ENCODE measurements at regions not wholly inside any gene's neighbourhood (a gene's known extent, or its start where the extent isn't known, plus 50 kb on each side); places are given as distances from the start of the nearest gene placed in this dataset.

DNA sequence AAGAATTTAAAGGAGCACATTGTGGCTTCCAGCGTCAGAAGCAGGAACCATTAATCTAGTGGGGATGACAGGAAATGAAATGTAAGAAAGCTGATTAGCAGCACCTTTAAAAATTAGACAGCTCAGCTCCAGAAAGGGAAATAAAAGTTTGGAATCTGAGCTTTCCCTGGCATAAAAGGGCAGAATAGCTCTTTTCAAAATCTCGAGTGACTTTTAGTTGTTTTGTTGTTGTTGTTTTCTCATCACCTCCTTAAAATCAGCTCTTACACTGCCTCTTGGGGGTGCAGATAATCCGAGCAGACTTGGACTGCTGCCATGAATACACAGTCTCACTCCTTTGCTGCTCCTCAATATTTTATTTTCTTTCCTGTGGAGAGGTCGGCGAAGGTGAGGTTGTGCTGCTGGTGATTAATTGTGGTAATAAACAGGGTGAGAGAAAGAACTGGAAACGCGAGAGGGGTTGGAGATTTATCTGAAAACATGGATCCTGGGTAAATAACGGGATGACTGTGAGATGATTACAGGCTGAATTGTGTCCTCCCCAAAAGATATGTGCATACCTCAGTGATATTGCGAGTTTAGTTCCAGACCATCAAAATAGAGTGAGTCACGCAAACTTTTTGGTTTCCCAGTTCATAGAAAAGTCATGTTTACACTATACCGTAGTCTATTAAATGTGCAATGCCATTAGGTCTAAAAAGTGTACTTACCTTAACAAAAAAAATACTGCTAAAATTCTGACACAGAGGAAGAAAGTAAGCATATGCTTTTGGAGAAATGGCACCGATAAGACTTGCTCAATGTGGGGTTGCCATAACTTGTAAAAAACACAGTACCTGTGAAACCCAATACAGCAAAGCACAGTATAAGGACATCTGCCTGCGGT, 787.7 kb downstream of the UQCRFS1 start:
- TF ChIP-seq, protein P1, sequence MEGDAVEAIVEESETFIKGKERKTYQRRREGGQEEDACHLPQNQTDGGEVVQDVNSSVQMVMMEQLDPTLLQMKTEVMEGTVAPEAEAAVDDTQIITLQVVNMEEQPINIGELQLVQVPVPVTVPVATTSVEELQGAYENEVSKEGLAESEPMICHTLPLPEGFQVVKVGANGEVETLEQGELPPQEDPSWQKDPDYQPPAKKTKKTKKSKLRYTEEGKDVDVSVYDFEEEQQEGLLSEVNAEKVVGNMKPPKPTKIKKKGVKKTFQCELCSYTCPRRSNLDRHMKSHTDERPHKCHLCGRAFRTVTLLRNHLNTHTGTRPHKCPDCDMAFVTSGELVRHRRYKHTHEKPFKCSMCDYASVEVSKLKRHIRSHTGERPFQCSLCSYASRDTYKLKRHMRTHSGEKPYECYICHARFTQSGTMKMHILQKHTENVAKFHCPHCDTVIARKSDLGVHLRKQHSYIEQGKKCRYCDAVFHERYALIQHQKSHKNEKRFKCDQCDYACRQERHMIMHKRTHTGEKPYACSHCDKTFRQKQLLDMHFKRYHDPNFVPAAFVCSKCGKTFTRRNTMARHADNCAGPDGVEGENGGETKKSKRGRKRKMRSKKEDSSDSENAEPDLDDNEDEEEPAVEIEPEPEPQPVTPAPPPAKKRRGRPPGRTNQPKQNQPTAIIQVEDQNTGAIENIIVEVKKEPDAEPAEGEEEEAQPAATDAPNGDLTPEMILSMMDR (IDR thresholded peaks at IDR 0.05; ENCODE audit: control insufficient read depth, insufficient read depth, low read depth, low read length, missing control alignments) = no peak
- no peak overlapping the region for H3K4me3 ChIP-seq (ENCODE audit: control insufficient read depth, low read depth, low read length)
- DNase-seq (ENCODE audit: low read depth) = no peak

DNA sequence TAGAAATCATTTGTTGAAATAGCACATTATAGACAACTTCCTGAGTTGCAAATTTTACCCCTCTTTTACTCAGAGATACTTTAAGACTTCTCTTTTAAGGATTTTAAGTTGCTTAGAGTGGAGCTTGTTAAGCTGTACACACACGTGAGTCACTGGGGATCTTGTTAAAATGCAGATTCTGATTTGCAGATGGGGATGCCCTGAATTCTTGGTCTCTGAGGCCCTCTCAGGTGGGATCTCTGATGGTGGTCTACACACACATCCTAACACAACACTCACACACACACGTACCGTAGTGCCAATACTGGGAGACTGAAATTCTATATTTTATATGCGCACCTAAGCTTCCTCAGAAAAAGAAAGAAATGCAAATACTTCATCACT, 788.3 kb downstream of the UQCRFS1 start:
- no peak for DNase-seq (ENCODE audit: low read depth)
- H3K4me3 ChIP-seq (ENCODE audit: control insufficient read depth, low read depth, low read length) = no peak overlapping the region
- TF ChIP-seq, protein P1 (IDR thresholded peaks at IDR 0.05; ENCODE audit: control insufficient read depth, insufficient read depth, low read depth, low read length, missing control alignments) = no peak

DNA sequence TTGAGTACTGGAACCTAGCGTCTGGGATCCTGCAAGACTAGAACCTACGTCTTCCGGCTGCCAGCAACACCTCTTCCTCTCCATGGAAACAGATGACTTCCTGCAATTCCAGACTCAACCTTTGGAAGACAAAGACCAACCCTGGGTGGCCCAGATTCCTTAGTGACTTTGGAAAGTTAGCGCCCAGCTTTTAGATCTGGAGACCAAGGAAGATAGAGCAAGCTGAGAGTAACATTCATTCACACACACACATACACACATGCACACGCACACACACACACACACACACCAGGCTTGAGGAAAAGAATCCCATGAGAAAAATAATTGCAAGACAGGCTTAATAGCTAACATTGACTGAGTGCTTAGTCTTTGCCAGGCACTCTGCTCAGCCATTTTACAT, 788.9 kb downstream of the UQCRFS1 start:
- DNase-seq (ENCODE audit: low read depth) = no peak
- H3K4me3 ChIP-seq (ENCODE audit: control insufficient read depth, low read depth, low read length) = no peak overlapping the region
- TF ChIP-seq, protein P1 (IDR thresholded peaks at IDR 0.05; ENCODE audit: control insufficient read depth, insufficient read depth, low read depth, low read length, missing control alignments) = no peak

DNA sequence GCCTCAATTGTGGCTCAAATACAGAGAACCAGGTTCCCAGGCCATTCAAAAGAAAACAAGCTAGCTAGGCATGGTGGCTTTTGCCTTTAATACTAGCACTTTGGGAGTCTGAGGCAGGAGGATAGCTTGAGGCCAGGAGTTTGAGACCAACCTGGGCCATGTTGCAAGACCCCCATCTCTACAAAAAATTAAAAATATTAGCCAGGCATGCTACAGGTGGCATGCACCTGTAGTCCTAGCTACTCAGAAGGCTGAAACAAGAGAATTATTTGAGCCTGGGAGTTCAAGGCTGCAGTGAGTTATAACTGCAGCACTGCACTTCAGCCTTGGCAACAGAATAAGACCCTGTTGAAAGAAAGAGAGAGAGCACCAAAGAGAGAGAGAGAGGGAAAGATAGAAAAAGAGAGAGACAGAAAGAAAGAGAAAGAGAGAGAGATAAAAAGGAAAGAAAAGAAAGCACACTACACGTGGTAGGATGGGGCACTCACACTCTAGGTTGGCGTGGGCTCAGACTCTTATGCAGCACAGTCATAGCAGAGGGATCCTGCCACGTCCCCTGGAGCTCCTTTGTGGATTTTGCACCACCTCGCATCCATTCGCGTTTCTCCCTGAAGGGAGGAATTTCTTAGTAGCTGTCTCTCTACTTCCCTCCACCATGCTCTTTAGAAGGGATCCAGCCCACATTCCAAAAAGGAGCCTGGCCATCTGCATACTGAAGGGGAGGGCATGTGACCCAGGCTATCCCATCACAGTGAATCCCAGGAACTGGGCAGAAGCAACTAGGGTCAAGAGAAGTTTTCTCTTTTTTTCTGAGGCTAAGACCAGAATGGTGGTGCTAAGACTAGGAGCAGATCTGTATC, 789.9 kb downstream of the UQCRFS1 start:
- TF ChIP-seq, protein P1 (IDR thresholded peaks at IDR 0.05; ENCODE audit: control insufficient read depth, insufficient read depth, low read depth, low read length, missing control alignments) = no peak
- no peak for DNase-seq (ENCODE audit: low read depth)
- no peak overlapping the region for H3K4me3 ChIP-seq (ENCODE audit: control insufficient read depth, low read depth, low read length)

DNA sequence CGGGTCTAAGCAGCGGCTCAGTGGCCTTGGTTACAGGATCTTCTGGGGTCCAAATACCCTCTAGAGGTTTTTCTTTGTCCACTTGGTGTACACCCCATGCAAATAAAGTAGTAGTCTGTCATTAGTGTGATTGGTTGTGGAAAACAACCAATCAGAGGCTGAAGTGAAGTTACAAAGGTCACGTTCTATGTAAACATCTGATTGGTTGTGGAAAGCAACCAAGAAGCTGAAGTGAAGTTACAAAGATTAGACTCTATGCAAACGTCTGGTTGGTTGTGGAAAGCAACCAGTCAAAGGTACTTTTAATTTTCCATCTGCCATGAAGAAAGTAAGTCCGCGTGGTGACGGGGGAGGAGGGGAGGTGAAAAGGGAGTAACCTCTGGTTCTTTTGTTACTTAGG, 790.9 kb downstream of the UQCRFS1 start:
- DNase-seq (ENCODE audit: low read depth) = no peak
- no peak overlapping the region for H3K4me3 ChIP-seq (ENCODE audit: control insufficient read depth, low read depth, low read length)
- TF ChIP-seq, protein P1 (IDR thresholded peaks at IDR 0.05; ENCODE audit: control insufficient read depth, insufficient read depth, low read depth, low read length, missing control alignments) = no peak

DNA sequence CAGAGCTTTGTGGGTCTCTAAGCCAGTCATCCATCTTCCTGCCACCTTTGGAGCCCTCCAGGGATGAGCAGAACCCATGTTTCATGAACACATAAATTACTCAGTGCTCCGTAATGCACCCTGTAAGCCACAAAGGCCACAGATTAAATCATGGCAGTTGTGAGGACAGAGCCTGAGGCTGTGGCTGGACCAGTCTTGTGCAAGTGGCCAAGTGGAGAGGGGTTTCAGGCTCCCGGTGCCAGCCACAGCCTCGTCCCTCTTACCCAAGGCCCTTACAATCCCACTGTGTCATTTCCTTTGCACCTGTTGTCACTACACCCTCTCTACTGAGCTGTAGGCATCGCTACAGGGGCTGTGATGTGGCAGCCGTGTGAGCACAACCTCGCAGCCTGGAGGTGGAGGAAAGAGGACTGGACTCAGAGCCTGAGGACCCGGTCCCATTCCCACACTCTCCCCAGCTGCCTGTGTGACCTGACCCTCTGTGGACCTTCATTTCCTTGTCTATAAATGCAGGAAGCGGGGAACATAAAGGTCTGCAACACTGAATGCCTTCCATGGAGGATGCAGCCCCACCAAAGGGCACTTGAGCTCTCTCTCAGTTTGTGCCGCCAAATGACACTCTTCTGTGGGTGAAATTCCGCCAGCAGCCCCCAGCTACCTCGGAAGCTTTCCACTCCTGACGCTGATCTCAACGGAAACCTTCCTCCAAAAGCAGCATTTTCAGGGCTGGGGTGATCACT, 792.0 kb downstream of the UQCRFS1 start:
- TF ChIP-seq, protein P1 (IDR thresholded peaks at IDR 0.05; ENCODE audit: control insufficient read depth, insufficient read depth, low read depth, low read length, missing control alignments) = no peak
- no peak overlapping the region for H3K4me3 ChIP-seq (ENCODE audit: control insufficient read depth, low read depth, low read length)
- DNase-seq (ENCODE audit: low read depth) = no peak
